A673 (cell line): ENCODE measurements at regions not wholly inside any gene's neighbourhood (a gene's known extent, or its start where the extent isn't known, plus 50 kb on each side); places are given as distances from the start of the nearest gene placed in this dataset.

Source experiments
- EZH2 ChIP-seq: fragments of 200-600 bp; sonication (generic); IDR thresholded peaks from 2 replicates; pipeline ENCODE4 v1.6.1; 2017; ENCODE audit warnings: borderline replicate concordance, low read depth, mild to moderate bottlenecking, mixed read lengths, antibody characterized with exemption, low read length; ENCODE audit not compliant: poor library complexity, severe bottlenecking
- TF ChIP-seq, protein P1 (sequence below): fragments of 300-800, 200-600 bp; sonication (generic); conservative IDR thresholded peaks from 2 replicates; pipeline ENCODE4 v1.5.1; 2017; ENCODE audit warnings: low read depth, mild to moderate bottlenecking, antibody characterized with exemption, low read length, moderate library complexity, mixed read lengths

DNA sequence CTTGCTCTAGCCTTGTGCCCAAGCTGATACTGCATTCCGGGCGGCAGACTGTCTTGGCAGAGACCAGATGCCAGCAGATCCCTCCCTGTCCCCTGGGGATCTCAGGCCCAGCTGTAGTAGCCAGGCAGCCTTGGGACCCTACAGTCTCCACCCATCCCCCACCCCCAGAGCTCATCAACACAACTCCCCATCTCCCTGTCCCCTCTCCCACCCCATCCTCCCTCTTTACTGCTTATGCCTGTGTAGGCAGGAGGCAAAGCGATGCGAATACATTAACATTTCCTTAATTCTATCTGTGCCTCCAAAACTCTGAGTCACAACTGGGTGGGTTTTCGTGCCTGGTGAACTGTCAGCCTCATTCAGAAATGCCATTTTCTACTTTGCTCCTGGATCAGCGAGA is 547.6 kb downstream of the BUD13 start:
- TF ChIP-seq, protein P1, sequence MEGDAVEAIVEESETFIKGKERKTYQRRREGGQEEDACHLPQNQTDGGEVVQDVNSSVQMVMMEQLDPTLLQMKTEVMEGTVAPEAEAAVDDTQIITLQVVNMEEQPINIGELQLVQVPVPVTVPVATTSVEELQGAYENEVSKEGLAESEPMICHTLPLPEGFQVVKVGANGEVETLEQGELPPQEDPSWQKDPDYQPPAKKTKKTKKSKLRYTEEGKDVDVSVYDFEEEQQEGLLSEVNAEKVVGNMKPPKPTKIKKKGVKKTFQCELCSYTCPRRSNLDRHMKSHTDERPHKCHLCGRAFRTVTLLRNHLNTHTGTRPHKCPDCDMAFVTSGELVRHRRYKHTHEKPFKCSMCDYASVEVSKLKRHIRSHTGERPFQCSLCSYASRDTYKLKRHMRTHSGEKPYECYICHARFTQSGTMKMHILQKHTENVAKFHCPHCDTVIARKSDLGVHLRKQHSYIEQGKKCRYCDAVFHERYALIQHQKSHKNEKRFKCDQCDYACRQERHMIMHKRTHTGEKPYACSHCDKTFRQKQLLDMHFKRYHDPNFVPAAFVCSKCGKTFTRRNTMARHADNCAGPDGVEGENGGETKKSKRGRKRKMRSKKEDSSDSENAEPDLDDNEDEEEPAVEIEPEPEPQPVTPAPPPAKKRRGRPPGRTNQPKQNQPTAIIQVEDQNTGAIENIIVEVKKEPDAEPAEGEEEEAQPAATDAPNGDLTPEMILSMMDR = no peak
- TF ChIP-seq EZH2 = no peak
